ENCODE measurements at regions not wholly inside any gene's neighbourhood (a gene's known extent, or its start where the extent isn't known, plus 50 kb on each side); places are given as distances from the start of the nearest gene placed in this dataset.

DNA sequence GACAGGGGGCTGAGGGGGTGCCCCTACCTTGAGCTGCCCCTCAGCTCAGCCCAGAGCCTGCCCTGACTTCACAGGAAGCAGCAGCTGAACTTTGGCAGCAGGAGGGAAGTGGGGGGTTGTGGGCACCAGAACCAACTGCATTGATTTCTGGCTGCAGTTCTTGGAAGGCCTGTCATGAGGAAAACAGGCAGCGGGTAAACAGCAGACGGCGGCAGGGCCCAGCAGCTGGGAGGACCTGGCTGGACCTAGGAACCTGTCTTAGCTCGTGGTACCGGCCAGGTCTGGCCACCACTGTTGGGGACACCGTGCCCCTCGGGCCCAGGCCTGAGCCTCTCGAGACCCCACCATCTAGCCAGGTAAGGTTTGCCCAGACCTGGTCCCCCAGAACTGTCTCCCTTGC, 154.2 kb upstream of the MYL2 start:
- DNase-seq = no peak

DNA sequence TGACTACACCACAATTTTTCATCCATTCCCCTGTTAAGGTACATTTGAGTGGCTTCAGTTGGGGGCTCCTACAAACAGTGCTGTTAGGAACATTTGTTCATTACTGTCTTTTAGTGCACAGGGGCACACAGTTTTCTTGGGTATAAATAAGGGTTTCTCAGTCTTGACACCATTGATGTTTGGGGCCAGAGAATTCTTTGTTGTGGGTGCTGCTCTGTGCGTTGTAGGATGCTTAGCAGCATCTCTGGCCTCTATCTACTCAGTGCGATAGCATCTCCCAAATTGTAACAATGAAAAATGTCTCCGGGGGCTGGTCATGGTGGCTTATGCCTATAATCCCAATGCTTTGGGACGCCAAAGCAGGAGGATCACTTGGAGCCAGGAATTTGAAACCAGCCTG, 153.0 kb upstream of the MYL2 start:
- no peak for DNase-seq

DNA sequence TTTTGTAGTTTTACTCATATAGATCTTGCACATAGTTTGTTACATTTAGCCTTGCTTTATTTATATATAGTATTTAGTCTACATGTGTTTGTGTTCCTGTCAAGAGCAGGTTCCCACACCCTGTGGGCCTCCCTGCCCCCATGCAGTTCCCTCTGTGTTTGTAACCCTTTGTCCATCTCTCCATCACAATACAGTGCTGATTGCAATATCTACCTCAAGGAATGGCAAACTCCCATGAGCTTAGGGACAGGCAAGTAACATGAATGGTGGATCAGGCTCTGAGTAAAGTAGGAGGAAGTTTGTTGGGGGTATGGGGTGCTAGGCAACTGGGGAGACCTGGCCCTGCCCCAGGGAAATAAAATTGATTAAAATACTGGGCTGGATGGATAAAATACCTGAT, 151.9 kb upstream of the MYL2 start:
- no peak for DNase-seq

DNA sequence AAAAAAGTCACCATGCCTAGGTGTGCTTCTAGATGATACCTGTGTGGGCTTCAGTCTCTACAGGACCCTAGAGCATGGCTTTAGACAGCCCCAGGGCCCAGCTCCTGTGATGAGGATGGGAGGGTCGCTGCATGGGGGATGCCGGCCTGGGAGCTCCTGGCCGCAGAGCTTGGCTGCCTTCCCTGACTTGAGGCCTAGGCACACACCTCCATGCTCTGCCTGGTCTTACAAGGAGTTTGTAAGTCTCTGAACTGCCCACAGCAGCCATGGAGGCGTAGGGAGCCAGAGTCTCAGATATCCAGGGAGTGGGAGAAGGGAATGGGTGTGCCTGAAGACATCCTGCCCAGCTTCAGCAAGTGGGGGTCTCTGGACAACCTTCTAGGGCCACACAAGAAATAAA, 149.5 kb upstream of the MYL2 start:
- no peak for DNase-seq

DNA sequence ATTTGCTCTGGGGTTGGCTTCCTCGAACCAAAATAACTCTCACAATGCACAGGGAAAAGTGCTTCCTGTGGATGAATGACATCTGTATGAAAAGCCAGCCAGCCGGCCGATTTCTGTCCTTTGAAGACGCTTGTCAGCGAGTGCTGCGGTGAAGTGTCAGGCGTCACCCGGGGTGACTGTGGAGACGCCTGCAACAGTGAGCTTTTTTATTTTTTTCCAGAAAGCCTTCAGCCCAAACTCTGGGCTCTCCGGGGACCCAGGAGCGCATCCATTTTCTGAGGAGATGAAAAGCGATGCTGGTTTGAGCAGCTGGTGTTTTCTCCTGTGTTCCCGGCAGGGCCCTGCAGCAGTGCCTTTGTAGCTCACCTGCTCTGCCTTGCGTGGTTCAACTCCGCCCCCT, 147.9 kb upstream of the MYL2 start:
- DNase-seq = no peak

DNA sequence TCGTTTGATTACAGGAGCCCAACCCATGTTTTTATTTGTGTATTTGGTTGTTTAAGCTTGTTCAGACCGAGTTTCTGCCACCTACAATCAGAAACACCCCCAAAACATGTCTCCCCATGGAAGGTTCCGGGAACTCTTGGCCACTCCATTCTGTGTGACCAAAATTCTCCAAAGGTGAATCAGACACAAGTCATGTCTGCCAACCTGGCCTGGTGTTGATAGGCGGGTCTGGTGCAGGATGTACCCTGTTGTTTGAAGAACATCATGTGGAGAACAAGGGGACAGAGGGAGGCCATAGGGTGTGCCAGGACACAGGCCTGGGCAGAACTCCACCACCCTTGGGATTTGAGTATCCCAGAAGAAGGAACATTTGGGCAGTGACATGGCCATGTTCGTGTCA, 147.1 kb upstream of the MYL2 start:
- no peak for DNase-seq

DNA sequence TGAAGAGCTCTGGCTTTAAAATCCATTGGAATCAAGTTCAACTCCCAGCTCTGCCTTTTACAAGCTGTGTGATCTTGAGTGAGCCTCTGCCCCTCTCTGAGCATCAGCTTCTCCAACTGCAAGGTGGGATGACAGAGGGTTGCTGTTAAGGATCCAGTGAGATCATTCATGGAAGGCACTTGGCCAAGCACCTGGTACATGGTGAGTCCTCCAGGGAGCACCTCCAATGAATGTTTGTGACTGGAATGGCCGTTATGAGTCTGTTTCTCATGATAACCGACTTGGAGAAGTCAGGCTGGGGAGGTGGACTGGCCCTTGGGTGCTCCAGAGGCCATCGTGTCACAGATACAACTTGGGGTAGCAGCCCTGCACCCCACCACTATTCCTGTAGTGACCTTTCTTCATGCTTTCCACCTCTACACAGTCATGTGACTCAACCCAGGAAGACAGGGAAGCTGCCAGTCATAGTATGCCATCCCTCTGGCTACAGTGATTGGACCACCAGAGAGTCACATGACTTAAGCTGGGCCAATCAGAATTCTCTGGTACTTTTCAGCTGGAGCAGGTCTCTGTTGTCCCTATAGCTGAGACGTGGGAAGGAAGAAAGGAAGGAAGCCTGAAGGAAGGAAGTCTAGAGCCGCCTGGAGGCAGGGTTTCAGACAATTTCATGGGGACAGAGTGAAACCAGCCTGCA, 146.5 kb upstream of the MYL2 start:
- no peak for DNase-seq

DNA sequence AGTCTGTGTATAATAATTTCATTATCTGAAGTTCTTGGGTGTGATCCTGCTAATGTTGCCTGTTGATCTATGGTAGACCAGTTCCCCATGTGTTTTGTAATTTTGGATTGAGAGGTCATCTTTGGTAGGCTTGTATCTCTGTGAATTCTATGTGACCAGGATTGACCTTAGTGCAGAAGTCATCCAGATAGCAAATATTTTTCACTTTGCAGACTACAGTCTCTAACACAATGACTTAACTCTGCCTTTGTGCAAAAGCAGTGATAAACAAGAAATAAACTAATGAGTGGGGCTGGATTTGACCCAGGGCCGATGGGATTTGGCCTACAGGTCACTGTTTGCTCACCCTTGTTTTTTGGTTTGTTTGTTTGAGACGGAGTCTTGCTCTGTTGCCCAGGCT, 144.6 kb upstream of the MYL2 start:
- no peak for DNase-seq

DNA sequence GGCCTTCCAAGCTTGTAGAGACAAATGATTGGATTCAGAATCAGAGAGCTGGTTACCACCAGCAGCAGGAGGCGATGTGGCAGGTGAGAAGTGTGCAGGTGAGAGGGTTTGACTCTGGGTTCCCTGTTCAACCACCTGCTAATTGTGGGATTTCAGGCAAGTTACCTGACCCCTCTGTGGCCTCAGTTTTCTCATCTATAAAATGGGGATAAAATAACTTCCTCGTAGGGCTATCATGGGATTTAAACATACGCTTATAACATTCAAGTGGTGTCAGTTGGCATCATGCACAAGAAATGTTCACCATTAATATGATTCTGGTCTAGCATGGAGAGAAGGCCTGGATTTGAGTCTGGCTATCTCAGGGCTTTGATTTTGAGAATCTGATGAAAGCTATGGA, 143.8 kb upstream of the MYL2 start:
- no peak for DNase-seq

DNA sequence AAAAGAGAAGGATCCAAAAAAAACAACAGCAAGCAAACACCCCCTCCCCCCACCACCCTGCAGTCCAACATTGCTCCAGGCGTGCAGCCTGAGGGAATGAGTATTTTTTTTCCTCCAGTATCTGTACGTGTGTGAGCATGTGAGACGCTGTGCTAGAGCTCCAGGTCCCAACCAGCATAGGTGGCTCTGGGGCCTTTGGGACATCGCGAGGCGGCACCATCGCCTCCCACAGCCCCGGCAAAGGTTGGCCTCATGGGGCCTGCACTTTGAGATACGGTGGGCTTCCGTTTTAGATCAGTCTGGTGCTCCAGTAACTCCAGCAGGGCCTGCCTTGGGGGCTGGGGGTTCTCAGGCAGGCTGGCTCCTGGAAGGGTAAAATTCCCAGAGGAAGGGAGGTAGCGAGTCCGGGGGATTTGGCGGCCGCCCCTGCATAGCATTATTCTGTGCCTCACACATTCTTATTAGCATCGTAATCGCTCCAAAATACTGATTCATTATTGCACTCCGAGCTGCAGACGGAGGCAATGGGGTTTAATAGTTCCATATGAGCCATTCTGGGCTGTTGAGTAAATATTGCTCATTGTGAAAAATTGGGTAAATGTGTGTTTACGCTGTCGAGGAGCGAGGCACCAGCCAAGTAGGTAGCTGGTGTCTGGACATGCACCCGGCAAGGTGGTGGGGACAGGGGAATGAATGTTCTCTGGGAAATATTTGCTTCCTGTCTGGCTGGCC, 143.1 kb upstream of the MYL2 start:
- DNase-seq = no peak

DNA sequence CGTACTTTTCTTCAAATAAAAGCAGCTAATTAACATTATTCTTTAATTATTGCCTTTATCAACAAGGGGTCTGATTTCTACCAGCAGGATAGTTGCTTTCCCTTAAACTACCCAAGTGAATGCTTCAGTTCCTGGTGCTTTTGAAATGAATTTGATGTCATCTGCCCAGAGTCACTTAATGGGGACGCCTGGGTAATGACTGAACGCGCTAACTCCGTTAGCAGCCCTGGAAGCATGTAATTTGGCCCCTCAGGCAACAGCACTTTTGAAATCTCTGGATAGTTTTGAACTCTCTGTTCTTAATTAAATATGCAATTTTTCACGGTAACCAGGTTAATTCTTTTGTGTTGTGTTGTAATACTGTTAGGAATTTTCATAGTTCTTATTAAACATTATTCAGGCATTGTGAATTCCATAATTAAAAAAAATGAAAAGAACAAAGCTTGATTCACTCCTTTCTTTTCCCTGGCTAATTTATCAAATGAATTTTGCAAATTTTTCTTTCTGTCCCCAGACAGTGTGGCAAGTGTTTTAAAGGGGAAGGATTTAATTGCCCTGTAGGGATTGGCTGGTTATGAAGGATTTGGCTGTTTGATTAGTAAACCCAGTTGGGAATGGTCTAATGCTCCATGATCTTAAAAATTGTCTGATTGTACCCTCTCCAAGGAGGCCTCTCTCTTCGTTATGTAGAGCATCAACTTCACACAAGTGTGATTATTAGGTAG, 137.5 kb upstream of the MYL2 start:
- DNase-seq = no peak

DNA sequence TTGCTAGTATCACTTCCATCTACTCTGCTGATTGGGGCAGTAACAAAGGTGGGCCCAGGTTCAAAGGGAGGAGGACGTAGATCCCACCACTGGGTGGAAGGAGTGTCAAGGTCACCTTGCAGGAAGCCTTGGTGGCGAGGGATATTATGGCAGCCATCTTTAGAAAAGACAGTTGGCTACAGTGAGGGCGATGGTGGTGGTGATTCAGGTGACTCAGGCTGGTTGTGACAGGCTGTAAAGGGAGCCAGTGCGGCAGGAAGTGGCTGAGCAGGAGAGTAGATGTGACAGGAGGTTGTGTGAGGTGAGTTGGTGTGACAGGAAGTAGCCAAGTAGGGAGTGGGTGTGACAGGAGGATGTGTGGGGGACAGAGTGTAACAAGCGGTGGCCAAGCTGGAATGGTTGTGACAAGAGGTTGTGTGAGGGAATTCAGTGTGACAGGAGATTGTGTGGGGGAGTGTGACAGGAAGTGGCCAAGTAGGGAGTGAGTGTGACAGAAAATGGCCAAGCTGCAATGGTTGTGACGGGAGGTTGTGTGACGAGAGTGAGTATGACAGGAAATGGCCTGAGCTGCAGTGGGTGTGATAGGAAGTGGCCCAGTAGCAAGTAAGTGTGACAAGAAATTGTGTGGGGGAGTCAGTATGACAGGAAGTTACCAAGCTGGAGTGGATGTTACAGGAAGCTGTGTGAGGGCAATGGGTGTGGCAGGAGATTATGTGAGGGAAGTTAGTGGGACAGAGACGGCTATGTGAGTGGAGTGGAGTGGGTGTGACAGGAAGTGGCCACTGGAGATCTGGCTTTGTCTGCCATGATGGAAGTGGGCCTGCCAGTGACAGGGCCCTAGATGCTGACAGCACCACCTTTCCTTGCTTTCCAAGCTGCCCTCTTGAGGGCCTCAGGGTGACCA, 136.5 kb upstream of the MYL2 start:
- DNase-seq = no peak

DNA sequence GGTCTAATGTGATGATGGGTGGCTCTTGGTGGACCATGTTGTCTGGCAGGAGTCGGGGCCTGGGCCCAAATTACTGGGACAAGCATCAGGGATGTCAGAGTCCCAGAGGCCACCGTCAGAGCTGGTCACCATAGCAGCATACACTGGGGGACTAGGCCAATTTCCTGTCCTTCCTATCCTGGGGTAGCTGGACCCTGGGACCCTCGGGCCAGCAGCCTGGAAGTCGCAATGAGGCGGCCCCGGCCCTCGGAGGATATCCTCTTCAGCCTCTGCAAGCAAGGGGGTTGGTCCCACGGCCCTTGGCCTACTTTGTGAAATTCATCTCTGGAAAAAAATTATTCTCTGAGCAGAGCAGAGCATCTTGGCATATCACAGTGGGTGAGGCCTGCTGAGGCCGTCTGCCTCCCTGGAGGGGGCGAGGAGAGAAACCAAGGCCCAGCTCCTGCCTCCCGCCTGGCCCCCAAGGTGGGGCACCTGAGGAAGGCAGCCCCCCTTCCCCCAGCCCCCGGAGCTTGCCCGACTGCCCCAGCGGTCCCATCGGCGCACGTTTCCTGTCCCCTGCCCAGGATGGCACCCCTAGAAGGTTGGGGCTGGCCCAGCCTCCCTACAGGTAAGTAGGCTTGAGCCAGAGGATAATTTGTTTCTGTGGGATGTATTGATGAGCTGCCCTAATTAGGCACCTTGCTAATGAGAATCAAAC, 135.0 kb upstream of the MYL2 start:
- no peak for DNase-seq

DNA sequence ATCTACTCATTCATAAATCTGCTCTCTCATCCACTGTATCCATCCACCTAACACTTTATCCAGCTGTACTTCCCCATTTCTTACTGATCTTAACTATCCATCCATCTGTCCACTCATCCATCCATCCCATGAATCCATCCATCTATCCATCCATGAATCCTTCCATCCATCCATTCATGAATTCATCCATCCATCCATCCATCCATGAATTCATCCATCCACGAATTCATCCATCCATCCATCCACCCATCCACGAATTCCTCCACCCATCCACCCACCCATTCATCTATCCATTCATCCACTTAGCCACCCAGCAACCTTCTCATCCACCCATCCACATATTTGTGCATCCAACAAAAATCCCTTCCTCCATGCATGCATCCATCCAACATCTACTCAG, 128.6 kb upstream of the MYL2 start:
- DNase-seq = no peak

DNA sequence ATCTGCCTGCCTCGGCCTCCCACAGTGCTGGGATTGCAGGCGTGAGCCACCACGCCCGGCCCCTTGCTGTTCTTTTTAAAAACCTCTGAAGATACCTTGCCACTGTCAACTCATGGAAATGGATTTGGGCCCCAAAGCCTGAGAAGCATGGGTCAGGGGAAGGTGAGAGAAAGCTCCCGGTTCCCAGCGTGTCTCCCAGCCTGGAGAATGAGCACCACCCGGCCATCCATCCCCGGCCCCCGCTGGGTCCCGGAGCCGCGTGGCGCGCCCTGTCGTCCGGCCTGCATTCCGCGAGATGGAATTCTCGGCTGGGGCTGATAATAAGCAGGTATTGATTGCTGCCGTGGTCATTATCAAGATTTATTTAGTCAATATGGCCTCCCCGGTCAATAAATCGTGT, 126.5 kb upstream of the MYL2 start:
- DNase-seq = no peak

DNA sequence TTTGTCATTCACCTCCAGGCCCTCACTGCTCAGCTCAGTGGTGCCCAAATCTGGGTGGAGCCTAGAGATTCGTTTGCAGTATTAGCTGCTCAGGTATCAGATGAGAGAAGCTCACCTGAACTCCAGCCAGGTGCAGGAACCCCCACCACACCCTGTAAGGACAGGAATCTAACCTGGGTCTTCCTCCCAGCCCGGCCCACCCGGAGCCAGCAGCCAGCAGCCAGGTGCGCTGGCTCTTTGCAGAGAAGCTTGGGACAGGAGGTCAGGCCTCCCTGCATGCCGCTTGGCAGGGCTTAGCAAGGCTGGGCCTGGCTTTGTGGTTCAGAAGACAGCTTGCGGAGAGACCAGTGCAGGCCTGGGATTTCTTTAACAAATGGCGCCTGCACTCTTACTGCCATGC, 125.6 kb upstream of the MYL2 start:
- DNase-seq = no peak

DNA sequence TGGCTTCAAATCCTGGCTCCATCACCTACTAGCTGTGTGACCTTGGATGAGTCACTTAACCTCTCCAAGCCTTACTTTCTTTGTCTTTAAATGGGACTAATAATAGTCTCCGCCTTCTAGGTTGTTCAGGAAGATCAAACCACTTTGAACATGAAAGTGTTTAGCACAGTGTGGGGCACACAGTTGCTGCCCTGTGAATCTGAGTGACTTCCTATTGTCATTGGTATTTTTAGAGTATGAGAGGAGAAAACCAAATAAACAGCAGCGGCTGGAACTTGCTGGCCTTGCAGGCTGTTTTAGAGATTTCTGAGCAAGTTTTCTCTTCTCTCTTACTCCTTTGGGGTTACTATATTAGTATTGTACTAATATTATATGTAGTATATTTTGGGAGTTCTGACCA, 120.7 kb upstream of the MYL2 start:
- DNase-seq = no peak

DNA sequence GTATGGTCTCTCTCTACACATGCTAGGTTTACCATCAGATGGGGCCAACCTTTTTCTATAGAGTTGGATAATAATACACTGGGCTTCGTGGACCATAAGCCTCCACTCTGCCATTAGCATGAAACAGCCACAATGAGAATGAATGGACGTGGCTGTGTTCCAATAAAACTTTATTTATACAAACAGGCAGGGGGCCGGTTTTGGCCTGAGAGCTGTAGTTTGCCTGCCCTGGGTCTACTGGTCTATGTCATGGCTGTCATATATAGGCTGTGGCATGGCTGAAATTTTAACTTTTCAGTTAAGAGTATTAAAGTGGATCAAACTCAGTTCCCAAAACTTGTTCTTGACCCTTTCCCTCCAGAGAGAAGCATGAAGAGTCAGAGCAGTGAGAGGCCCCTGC, 120.3 kb upstream of the MYL2 start:
- DNase-seq = no peak

DNA sequence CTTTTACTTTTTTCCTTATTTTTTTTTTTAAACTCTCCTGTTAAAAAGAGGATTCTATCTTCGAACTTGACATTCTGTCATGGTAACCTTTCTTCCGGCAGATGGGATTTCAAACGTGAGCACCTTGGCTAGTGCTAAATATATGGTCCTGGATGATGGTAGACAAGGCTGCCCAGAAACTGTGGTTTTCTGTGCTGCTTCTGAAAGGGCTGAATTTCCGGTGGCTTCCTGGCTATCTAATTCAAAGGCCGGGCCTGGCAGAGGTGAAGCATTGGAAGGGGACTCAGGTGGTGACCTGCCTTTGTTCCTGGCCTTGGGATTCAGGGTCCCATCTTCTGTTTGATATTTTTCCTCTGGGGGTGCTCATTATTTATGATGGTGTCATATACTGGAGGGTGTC, 118.6 kb upstream of the MYL2 start:
- DNase-seq = no peak

DNA sequence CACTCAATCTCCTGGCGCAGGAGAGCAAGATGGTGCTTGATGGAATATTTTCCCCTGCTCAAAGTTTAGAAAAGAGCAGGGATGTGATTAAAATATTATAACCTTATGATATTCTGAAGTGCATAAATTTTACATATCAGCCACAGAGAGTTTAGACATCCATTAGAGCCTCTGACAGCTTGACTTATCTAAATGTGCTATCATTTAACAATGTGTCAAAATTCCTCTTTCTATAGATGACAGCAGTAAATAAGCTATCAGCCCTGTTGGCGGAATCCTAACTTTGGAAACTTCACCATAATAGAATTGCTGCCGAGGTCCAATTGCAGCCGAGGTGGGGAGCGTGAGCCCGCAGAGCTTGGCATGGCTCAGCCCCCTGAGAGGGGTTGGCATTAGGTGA, 117.7 kb upstream of the MYL2 start:
- DNase-seq = no peak

DNA sequence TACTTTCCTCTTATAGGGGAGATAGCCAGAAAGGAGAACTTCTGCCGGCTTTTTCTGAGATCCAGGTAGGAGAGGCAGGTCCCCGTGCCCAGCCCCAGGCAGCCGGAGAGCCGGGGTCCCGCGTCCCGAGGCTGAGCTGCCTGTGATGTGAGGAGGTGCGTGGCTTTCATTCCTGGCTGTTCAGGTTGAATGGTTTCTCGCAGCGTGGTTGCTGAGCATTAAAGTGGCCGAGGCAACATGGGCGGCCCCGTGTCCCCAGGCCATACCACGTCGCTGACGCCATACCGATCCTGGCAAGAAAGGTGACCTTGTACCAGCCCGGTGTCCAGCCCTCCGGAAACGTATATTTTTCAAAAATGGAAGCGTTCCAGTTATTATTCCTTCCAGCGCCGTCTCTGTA, 116.7 kb upstream of the MYL2 start:
- DNase-seq = no peak

DNA sequence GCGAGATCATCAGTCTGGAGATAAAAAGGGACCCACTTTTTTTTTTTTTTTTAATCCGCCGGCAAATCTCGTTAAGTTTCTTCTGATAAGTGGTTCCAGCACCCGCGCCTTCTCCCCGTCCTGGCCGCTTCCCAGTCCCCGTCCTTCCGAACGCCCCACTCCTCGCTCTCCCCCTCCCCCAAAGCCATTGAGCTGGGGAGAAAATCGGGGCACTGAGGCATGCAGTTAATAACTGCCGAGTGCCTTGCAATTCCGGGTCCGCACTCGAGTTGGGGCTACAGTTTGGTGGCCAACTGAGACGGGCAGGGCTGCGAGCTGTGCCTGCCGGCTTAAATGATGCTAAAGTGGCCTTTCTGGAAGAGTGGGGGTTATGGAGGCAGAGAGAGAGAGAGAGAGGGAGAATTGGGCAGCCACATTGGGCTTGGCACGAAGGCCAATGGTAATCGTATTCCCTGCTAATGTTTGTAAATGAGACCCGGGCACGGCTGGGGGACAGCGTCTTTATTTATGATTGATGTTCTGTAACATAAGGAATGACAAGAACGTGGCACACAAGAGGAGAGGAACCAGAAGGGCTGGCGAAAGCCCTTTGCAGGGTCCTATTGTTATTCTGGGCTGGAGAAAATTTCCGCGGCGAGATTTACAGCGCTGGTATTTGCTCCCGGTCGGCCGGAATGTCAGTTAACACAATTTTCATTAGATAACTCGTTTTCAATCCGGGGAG, 115.4 kb upstream of the MYL2 start:
- no peak for DNase-seq
